Subcutaneous abdominal adipose tissue (tissue), 5 donors: ENCODE measurements at regions not wholly inside any gene's neighbourhood (a gene's known extent, or its start where the extent isn't known, plus 50 kb on each side); places are given as distances from the start of the nearest gene placed in this dataset.

Source experiments
- H3K27ac ChIP-seq: one replicate; pipeline ENCODE4 v1.7.0; 2013; ENCODE audit warnings: low read depth, mild to moderate bottlenecking, inconsistent platforms, low read length, moderate library complexity
- H3K27me3 ChIP-seq, 5 donors: one replicate each; pipeline ENCODE4 v1.7.0; 2013; ENCODE audit warnings: low read length in 5 of 5, inconsistent platforms in 1 of 5; ENCODE audit not compliant: control insufficient read depth in 5 of 5, insufficient read depth in 4 of 5
- H3K36me3 ChIP-seq, 5 donors: one replicate each; pipeline ENCODE4 v1.7.0; 2013; ENCODE audit warnings: low read length in 5 of 5; ENCODE audit not compliant: control insufficient read depth in 5 of 5, insufficient read depth in 5 of 5
- H3K4me1 ChIP-seq, 5 donors: one replicate each; pipeline ENCODE4 v1.7.0; 2013; ENCODE audit warnings: low read length in 5 of 5, mild to moderate bottlenecking in 3 of 5, moderate library complexity in 1 of 5; ENCODE audit not compliant: control insufficient read depth in 5 of 5, insufficient read depth in 5 of 5
- H3K4me3 ChIP-seq, 5 donors: one replicate each; pipeline ENCODE4 v1.7.0; 2013; ENCODE audit warnings: low read length in 5 of 5, low read depth in 1 of 5
- H3K9ac ChIP-seq, 5 donors: one replicate each; pipeline ENCODE4 v1.7.0; 2013; ENCODE audit warnings: low read length in 5 of 5, mild to moderate bottlenecking in 4 of 5, moderate library complexity in 3 of 5
- H3K9me3 ChIP-seq, 5 donors: one replicate each; pipeline ENCODE4 v1.7.0; 2013; ENCODE audit warnings: low read length in 5 of 5; ENCODE audit not compliant: control insufficient read depth in 5 of 5
- donor health status: healthy.
- donor health status: healthy.
- donor health status: healthy.
- donor health status: healthy.
- donor health status: healthy.

GRCh38 chr4:1495416-1496115 is 89.3 kb upstream of the NKX1-1 start:
- peaks cover 22 to 43% (median 26%) of the 10 kb centered on the region in 5 donors for H3K27me3 ChIP-seq
- no peak overlapping the region for H3K27ac ChIP-seq
- no peak overlapping the region for H3K9ac ChIP-seq
- H3K4me3 ChIP-seq = no peak overlapping the region
- H3K36me3 ChIP-seq = no peaks in the 10 kb centered on the region
- no peaks in the 10 kb centered on the region for H3K9me3 ChIP-seq
- H3K4me1 ChIP-seq = no peaks in the 10 kb centered on the region

GRCh38 chr4:1494416-1495315 is 88.4 kb upstream of the NKX1-1 start:
- no peak overlapping the region for H3K27ac ChIP-seq
- no peak overlapping the region for H3K4me3 ChIP-seq
- no peak overlapping the region for H3K9ac ChIP-seq
- H3K4me1 ChIP-seq = no peaks in the 10 kb centered on the region
- H3K9me3 ChIP-seq = no peaks in the 10 kb centered on the region
- no peaks in the 10 kb centered on the region for H3K36me3 ChIP-seq
- peaks cover 26 to 52% (median 31%) of the 10 kb centered on the region in 5 donors for H3K27me3 ChIP-seq

- Histone ChIP-seq H3K4me1 (no peaks in the 10 kb centered on the region), H3K9ac (no peak overlapping the region), H3K4me3 (no peak overlapping the region), H3K27ac (no peak overlapping the region), H3K36me3 (no peaks in the 10 kb centered on the region), H3K9me3 (no peaks in the 10 kb centered on the region), H3K27me3 (peaks cover 32 to 58% (median 37%) of the 10 kb centered on the region in 5 donors)
Measured at GRCh38 chr4:1493540-1494287, 87.5 kb upstream of the NKX1-1 start.

- H3K4me1 ChIP-seq = no peaks in the 10 kb centered on the region
- H3K27ac ChIP-seq = no peak overlapping the region
- H3K36me3 ChIP-seq = no peaks in the 10 kb centered on the region
- no peaks in the 10 kb centered on the region for H3K9me3 ChIP-seq
- no peak overlapping the region for H3K4me3 ChIP-seq
- H3K27me3 ChIP-seq = peaks cover 32 to 59% (median 41%) of the 10 kb centered on the region in 5 donors
- H3K9ac ChIP-seq = no peak overlapping the region
Measured at GRCh38 chr4:1492651-1493539, 86.7 kb upstream of the NKX1-1 start.

- Histone ChIP-seq H3K27ac (no peak overlapping the region), H3K4me3 (no peak overlapping the region), H3K9me3 (peaks cover 0 to 6% (median 4%) of the 10 kb centered on the region in 5 donors), H3K36me3 (no peaks in the 10 kb centered on the region), H3K4me1 (no peaks in the 10 kb centered on the region), H3K9ac (no peak overlapping the region), H3K27me3 (peaks cover 32 to 55% (median 44%) of the 10 kb centered on the region in 5 donors)
Measured at GRCh38 chr4:1492142-1492457, 85.9 kb upstream of the NKX1-1 start.

GRCh38 chr4:1491328-1492141 is 85.3 kb upstream of the NKX1-1 start:
- Histone ChIP-seq H3K4me3 (no peak overlapping the region), H3K36me3 (no peaks in the 10 kb centered on the region), H3K27me3 (peaks cover 32 to 55% (median 45%) of the 10 kb centered on the region in 5 donors), H3K4me1 (no peaks in the 10 kb centered on the region), H3K9ac (no peak overlapping the region), H3K27ac (no peak overlapping the region), H3K9me3 (peaks cover 0 to 12% (median 6%) of the 10 kb centered on the region in 5 donors)

- no peak overlapping the region for H3K9ac ChIP-seq
- H3K27me3 ChIP-seq = peaks cover 32 to 52% (median 45%) of the 10 kb centered on the region in 5 donors
- peaks cover 4 to 20% (median 13%) of the 10 kb centered on the region in 5 donors for H3K9me3 ChIP-seq
- H3K4me1 ChIP-seq = no peaks in the 10 kb centered on the region
- no peak overlapping the region for H3K27ac ChIP-seq
- no peaks in the 10 kb centered on the region for H3K36me3 ChIP-seq
- H3K4me3 ChIP-seq = no peak overlapping the region
Measured at GRCh38 chr4:1490654-1491327, 84.5 kb upstream of the NKX1-1 start.

GRCh38 chr4:1490011-1490653 is 83.9 kb upstream of the NKX1-1 start:
- Histone ChIP-seq H3K36me3 (no peaks in the 10 kb centered on the region), H3K9me3 (peaks cover 4 to 26% (median 19%) of the 10 kb centered on the region in 5 donors), H3K4me3 (no peak overlapping the region), H3K9ac (no peak overlapping the region), H3K27ac (no peak overlapping the region), H3K4me1 (no peaks in the 10 kb centered on the region), H3K27me3 (peaks cover 32 to 45% (median 43%) of the 10 kb centered on the region in 5 donors)
